IMR-90 (cell line): ENCODE measurements at regions not wholly inside any gene's neighbourhood (a gene's known extent, or its start where the extent isn't known, plus 50 kb on each side); places are given as distances from the start of the nearest gene placed in this dataset.

Experiments
- ATAC-seq: fragments of 200-7000 bp; cut with Tn5 transposase; 2 replicates; pipeline ENCODE4 v1.9.1; 2020; ENCODE audit warnings: low read depth, mild to moderate bottlenecking, moderate library complexity
- BruUV-seq: library from RNA; stranded (reverse); fragments of 400-500 nt; replicated peaks from 2 replicates; lab custom pipeline; 2021; lab: Mats Ljungman, UMichigan
- CTCF ChIA-PET: fragments of 300-600 bp; formaldehyde crosslinking; extraction: SDS; loops from one replicate; lab custom pipeline; 2021; ENCODE audit warnings: antibody characterized with exemption; lab: Yijun Ruan, JAX
- POLR2A ChIA-PET: fragments of 300-600 bp; sonication (Branson Sonifier 250); formaldehyde crosslinking; loops from one replicate; lab custom pipeline; 2022; ENCODE audit warnings: antibody characterized with exemption; ENCODE audit not compliant: unreplicated experiment; lab: Charles Lee
- DNase-seq: peaks from one replicate; pipeline ENCODE4 v3.0.0; 2013
- H2AFZ ChIP-seq: replicated peaks from 2 replicates; pipeline ENCODE3; 2013; ENCODE audit warnings: low read length, mild to moderate bottlenecking; ENCODE audit not compliant: poor library complexity
- H2AK5ac ChIP-seq: 2 replicates; pipeline ENCODE4 v1.6.1; 2013; ENCODE audit warnings: low read depth, low read length, inconsistent platforms
- H2AK9ac ChIP-seq: replicated peaks from 2 replicates; pipeline ENCODE3; 2013; ENCODE audit warnings: mild to moderate bottlenecking, low read depth, low read length, moderate library complexity; ENCODE audit not compliant: poor library complexity
- H2BK120ac ChIP-seq: 2 replicates; pipeline ENCODE4 v1.6.1; 2013; ENCODE audit warnings: low read depth, low read length, inconsistent platforms
- H2BK15ac ChIP-seq: 3 replicates; pipeline ENCODE4 v1.6.1; 2013; ENCODE audit warnings: low read depth, low read length, inconsistent platforms
- H2BK20ac ChIP-seq: 2 replicates; pipeline ENCODE4 v1.6.1; 2013; ENCODE audit warnings: low read depth, mild to moderate bottlenecking, inconsistent platforms, low read length, moderate library complexity
- H2BK5ac ChIP-seq: 2 replicates; pipeline ENCODE4 v1.6.1; 2013; ENCODE audit warnings: mild to moderate bottlenecking, low read depth, low read length, inconsistent platforms; ENCODE audit not compliant: poor library complexity, severe bottlenecking
- H3K14ac ChIP-seq: replicated peaks from 2 replicates; pipeline ENCODE4 v1.6.1; 2013; ENCODE audit warnings: low read depth, low read length, inconsistent platforms
- H3K18ac ChIP-seq: 2 replicates; pipeline ENCODE4 v1.6.1; 2013; ENCODE audit warnings: low read depth, low read length, control low read depth
- H3K23ac ChIP-seq: 2 replicates; pipeline ENCODE4 v1.6.1; 2013; ENCODE audit warnings: low read depth, low read length, inconsistent platforms
- H3K27ac ChIP-seq: 2 replicates; pipeline ENCODE4 v1.5.1; 2013; ENCODE audit warnings: mild to moderate bottlenecking, control low read depth, low read length; ENCODE audit not compliant: insufficient read depth
- H3K27me3 ChIP-seq: 2 replicates; pipeline ENCODE4 v1.6.1; 2013; ENCODE audit warnings: low read length; ENCODE audit not compliant: control insufficient read depth, insufficient read depth
- H3K36me3 ChIP-seq: 2 replicates; pipeline ENCODE4 v1.6.1; 2013; ENCODE audit warnings: low read length, mixed read lengths; ENCODE audit not compliant: control insufficient read depth, insufficient read depth
- H3K4ac ChIP-seq: 2 replicates; pipeline ENCODE4 v1.6.1; 2013; ENCODE audit warnings: low read depth, low read length, inconsistent platforms
- H3K4me1 ChIP-seq: 2 replicates; pipeline ENCODE4 v1.6.1; 2013; ENCODE audit warnings: low read length, mixed read lengths; ENCODE audit not compliant: control insufficient read depth, insufficient read depth
- H3K4me2 ChIP-seq: 2 replicates; pipeline ENCODE4 v1.6.1; 2013; ENCODE audit warnings: low read depth, mild to moderate bottlenecking, control low read depth, low read length, moderate library complexity
- H3K4me3 ChIP-seq: 2 replicates; pipeline ENCODE4 v1.5.1; 2013; ENCODE audit warnings: low read depth, mild to moderate bottlenecking, control low read depth, low read length, moderate library complexity; ENCODE audit not compliant: insufficient read depth
- H3K56ac ChIP-seq: 2 replicates; pipeline ENCODE4 v1.6.1; 2013; ENCODE audit warnings: low read length, inconsistent platforms; ENCODE audit not compliant: insufficient read depth; ENCODE audit errors: extremely low read depth
- H3K79me1 ChIP-seq, 2 experiments: 2 replicates each; pipeline ENCODE4 v1.6.1; 2013; ENCODE audit warnings: low read length in 2 of 2, inconsistent platforms in 1 of 2, low read depth in 1 of 2
- H3K9ac ChIP-seq: 2 replicates; pipeline ENCODE4 v1.6.1; 2013; ENCODE audit warnings: low read depth, low read length, control low read depth
- H3K9me1 ChIP-seq: 2 replicates; pipeline ENCODE4 v1.6.1; 2013; ENCODE audit warnings: low read length, inconsistent platforms; ENCODE audit not compliant: insufficient read depth
- H3K9me3 ChIP-seq: 2 replicates; pipeline ENCODE4 v1.6.1; 2013; ENCODE audit warnings: low read length; ENCODE audit not compliant: control insufficient read depth, insufficient read depth
- H4K20me1 ChIP-seq: 2 replicates; pipeline ENCODE4 v1.6.1; 2013; ENCODE audit warnings: low read length, inconsistent platforms; ENCODE audit not compliant: insufficient read depth
- H4K5ac ChIP-seq: 2 replicates; pipeline ENCODE4 v1.6.1; 2013; ENCODE audit warnings: mild to moderate bottlenecking, low read depth, low read length, control low read depth
- H4K8ac ChIP-seq, 2 experiments: 2 replicates each; pipeline ENCODE4 v1.6.1; 2013; ENCODE audit warnings: low read depth in 2 of 2, low read length in 2 of 2, control low read depth in 1 of 2, inconsistent platforms in 1 of 2
- H4K91ac ChIP-seq: 2 replicates; pipeline ENCODE4 v1.6.1; 2013; ENCODE audit warnings: low read depth, low read length, inconsistent platforms; ENCODE audit not compliant: insufficient read depth
- BHLHE40 ChIP-seq: fragments of 150-350 bp; IDR thresholded peaks from 2 replicates; pipeline ENCODE4 v1.6.1; 2016; ENCODE audit warnings: mild to moderate bottlenecking, low read depth, low read length
- CEBPB ChIP-seq: IDR thresholded peaks from 2 replicates; pipeline ENCODE4 v1.6.1; 2012; ENCODE audit warnings: low read depth, low read length, improper control_type of control experiment
- CHD1 ChIP-seq: IDR thresholded peaks from 2 replicates; pipeline ENCODE4 v1.6.1; 2012; ENCODE audit warnings: low read depth, low read length, improper control_type of control experiment
- FOS ChIP-seq: fragments of 150-350 bp; IDR thresholded peaks from 2 replicates; pipeline ENCODE4 v1.6.1; 2016; ENCODE audit warnings: low read depth, low read length
- MAFK ChIP-seq: IDR thresholded peaks from 2 replicates; pipeline ENCODE4 v1.6.1; 2012; ENCODE audit warnings: low read depth, low read length, improper control_type of control experiment
- MAZ ChIP-seq: IDR thresholded peaks from 2 replicates; pipeline ENCODE4 v1.6.1; 2012; ENCODE audit warnings: low read depth, mild to moderate bottlenecking, low read length, improper control_type of control experiment, moderate library complexity, borderline replicate concordance
- MXI1 ChIP-seq: IDR thresholded peaks from 2 replicates; pipeline ENCODE4 v1.6.1; 2012; ENCODE audit warnings: low read depth, mild to moderate bottlenecking, low read length, moderate library complexity, borderline replicate concordance
- NFE2L2 ChIP-seq: fragments of 150-350 bp; IDR thresholded peaks from 2 replicates; pipeline ENCODE4 v1.6.1; 2016; ENCODE audit warnings: low read depth, mild to moderate bottlenecking, low read length
- POLR2A ChIP-seq: IDR thresholded peaks from 2 replicates; pipeline ENCODE4 v1.6.1; 2012; ENCODE audit warnings: mild to moderate bottlenecking, low read depth, low read length
- RAD21 ChIP-seq: IDR thresholded peaks from 2 replicates; pipeline ENCODE4 v1.6.1; 2012; ENCODE audit warnings: low read length, improper control_type of control experiment
- RCOR1 ChIP-seq: IDR thresholded peaks from 2 replicates; pipeline ENCODE4 v1.6.1; 2012; ENCODE audit warnings: mild to moderate bottlenecking, low read length, improper control_type of control experiment; ENCODE audit not compliant: insufficient replicate concordance
- RFX5 ChIP-seq: IDR thresholded peaks from 2 replicates; pipeline ENCODE4 v1.8.0; 2012; ENCODE audit warnings: low read depth, mild to moderate bottlenecking, low read length, moderate library complexity
- SMC3 ChIP-seq: fragments of 150-350 bp; IDR thresholded peaks from 2 replicates; pipeline ENCODE4 v1.6.1; 2016; ENCODE audit warnings: low read depth, mild to moderate bottlenecking, antibody characterized with exemption, low read length, moderate library complexity
- whole genome bisulfite sequencing, 2 experiments: methylation state at CpG; one replicate each; pipeline versions ENCODE4 v1.1.5 to v1.1.7; 2013; ENCODE audit warnings: missing lambda C conversion rate in 2 of 2; ENCODE audit not compliant: insufficient read length in 1 of 2; ENCODE audit errors: extremely low coverage in 2 of 2; 5-methylcytosine and 5-hydroxymethylcytosine counted together
- dilution Hi-C: fragments of 300-500 bp; cut with HindIII; formaldehyde crosslinking; loops from one replicate; pipeline ENCODE4 v1.14.3; 2018; ENCODE audit warnings: low sequenced_read_pairs; ENCODE audit not compliant: unreplicated experiment
- in situ Hi-C: fragments of 300-500 bp; cut with MboI; formaldehyde crosslinking; loops from 3 replicates; pipeline ENCODE4 v1.14.3; 2019; ENCODE audit warnings: low sequenced_read_pairs, inconsistent platforms, mixed read lengths
- intact Hi-C: fragments of 100-400 bp; cut with micrococcal nuclease; formaldehyde crosslinking; loops from 2 replicates; pipeline ENCODE4 v1.10.0; 2022
- TF ChIP-seq, protein P1 (sequence below): conservative IDR thresholded peaks from 2 replicates; pipeline ENCODE4 v1.5.1; 2012; ENCODE audit warnings: mild to moderate bottlenecking, low read depth, low read length, improper control_type of control experiment
- TF ChIP-seq, protein P2 (sequence below): fragments of 150-350 bp; IDR thresholded peaks from 2 replicates; pipeline ENCODE4 v1.6.1; 2017; ENCODE audit warnings: mild to moderate bottlenecking, antibody characterized with exemption, low read length, low read depth
- TF ChIP-seq, protein P3 (sequence below): fragments of 150-350 bp; IDR thresholded peaks from 2 replicates; pipeline ENCODE4 v1.6.1; 2016; ENCODE audit warnings: low read depth, mild to moderate bottlenecking, low read length, moderate library complexity, borderline replicate concordance

GRCh38 chr18:38221476-38222100 lies 656.0 kb upstream of the CELF4 start:
- Histone ChIP-seq H2AFZ (no peak overlapping the region), H3K9me3 (peaks cover 8% of the 10 kb centered on the region; the same call in 1 of the 2 replicates), H3K9ac (no peak overlapping the region), H2AK5ac (no peak overlapping the region), H4K20me1 (no peaks in the 10 kb centered on the region), H2BK120ac (no peak overlapping the region), H3K79me1 (no peaks in the 10 kb centered on the region), H4K8ac (no peak overlapping the region), H3K36me3 (no peaks in the 10 kb centered on the region), H3K27me3 (no peaks in the 10 kb centered on the region), H4K91ac (no peak overlapping the region), H3K4me2 (no peak overlapping the region), H3K18ac (no peak overlapping the region), H3K27ac (no peak overlapping the region), H2AK9ac (no peak overlapping the region), H2BK20ac (no peak overlapping the region), H3K4me3 (no peak overlapping the region), H4K5ac (no peak overlapping the region), H3K14ac (no peak overlapping the region), H3K56ac (no peak overlapping the region), H2BK15ac (no peak overlapping the region), H3K23ac (no peak overlapping the region), H2BK5ac (no peak overlapping the region), H3K9me1 (no peaks in the 10 kb centered on the region), H3K4me1 (no peaks in the 10 kb centered on the region), H3K4ac (no peak overlapping the region)
- WGBS, 2 experiments = 69% methylated on average over 4 of the region's 7 CpGs; no CpG with 5 or more reads in 1 of the 2 experiments
- dilution Hi-C loops = no loop called here
- in situ Hi-C loops = no loop called here
- DNase-seq (no peak), ATAC-seq (no peak)
- POLR2A ChIA-PET = no interaction called here
- CTCF ChIA-PET = no interaction called here
- no TSS peak for BruUV-seq
- TF ChIP-seq BHLHE40 (no peak), CHD1 (no peak), SMC3 (no peak), RFX5 (no peak), FOS (no peak), MAFK (no peak), MAZ (no peak), NFE2L2 (no peak), CEBPB (no peak), RCOR1 (no peak), MXI1 (no peak), POLR2A (no peak), RAD21 (no peak)
- TF ChIP-seq, protein P1, sequence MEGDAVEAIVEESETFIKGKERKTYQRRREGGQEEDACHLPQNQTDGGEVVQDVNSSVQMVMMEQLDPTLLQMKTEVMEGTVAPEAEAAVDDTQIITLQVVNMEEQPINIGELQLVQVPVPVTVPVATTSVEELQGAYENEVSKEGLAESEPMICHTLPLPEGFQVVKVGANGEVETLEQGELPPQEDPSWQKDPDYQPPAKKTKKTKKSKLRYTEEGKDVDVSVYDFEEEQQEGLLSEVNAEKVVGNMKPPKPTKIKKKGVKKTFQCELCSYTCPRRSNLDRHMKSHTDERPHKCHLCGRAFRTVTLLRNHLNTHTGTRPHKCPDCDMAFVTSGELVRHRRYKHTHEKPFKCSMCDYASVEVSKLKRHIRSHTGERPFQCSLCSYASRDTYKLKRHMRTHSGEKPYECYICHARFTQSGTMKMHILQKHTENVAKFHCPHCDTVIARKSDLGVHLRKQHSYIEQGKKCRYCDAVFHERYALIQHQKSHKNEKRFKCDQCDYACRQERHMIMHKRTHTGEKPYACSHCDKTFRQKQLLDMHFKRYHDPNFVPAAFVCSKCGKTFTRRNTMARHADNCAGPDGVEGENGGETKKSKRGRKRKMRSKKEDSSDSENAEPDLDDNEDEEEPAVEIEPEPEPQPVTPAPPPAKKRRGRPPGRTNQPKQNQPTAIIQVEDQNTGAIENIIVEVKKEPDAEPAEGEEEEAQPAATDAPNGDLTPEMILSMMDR = no peak
- TF ChIP-seq, protein P2, sequence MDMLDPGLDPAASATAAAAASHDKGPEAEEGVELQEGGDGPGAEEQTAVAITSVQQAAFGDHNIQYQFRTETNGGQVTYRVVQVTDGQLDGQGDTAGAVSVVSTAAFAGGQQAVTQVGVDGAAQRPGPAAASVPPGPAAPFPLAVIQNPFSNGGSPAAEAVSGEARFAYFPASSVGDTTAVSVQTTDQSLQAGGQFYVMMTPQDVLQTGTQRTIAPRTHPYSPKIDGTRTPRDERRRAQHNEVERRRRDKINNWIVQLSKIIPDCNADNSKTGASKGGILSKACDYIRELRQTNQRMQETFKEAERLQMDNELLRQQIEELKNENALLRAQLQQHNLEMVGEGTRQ = no peak
- TF ChIP-seq, protein P3, sequence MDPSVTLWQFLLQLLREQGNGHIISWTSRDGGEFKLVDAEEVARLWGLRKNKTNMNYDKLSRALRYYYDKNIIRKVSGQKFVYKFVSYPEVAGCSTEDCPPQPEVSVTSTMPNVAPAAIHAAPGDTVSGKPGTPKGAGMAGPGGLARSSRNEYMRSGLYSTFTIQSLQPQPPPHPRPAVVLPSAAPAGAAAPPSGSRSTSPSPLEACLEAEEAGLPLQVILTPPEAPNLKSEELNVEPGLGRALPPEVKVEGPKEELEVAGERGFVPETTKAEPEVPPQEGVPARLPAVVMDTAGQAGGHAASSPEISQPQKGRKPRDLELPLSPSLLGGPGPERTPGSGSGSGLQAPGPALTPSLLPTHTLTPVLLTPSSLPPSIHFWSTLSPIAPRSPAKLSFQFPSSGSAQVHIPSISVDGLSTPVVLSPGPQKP = no peak
- intact Hi-C loops = no loop called here
